GM04503 (cell line): ENCODE measurements at regions not wholly inside any gene's neighbourhood (a gene's known extent, or its start where the extent isn't known, plus 50 kb on each side); places are given as distances from the start of the nearest gene placed in this dataset.
"Not testable (repeated sequence)": the region's sequence is repeated elsewhere in the genome, so short reads cannot be mapped to it uniquely, and the experiment has no call there.

ENCODE experiments used
- DNase-seq: peaks from one replicate; pipeline ENCODE4 v3.0.0-alpha.2; 2012; ENCODE audit warnings: low read depth

DNA sequence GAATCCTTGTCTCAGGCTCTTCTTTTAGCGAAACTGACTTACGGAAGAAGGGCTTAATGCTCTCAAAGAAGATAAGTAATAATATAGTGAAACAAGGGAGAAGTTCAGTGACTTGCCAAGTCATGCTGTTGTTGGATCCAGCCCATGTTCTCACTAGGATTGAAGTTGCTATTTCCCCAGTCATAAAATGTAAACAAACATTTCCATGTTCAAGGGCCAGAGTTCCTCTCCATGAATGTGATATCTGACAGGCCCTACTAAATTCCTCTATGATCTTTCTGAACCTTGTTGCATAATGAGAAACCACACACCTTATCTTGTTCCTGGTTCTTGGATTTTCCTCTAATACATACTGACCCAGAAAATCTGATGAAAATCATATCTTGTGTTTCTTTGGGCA is 876.5 kb upstream of the B3GALT2 start:
- DNase-seq: no peak

DNA sequence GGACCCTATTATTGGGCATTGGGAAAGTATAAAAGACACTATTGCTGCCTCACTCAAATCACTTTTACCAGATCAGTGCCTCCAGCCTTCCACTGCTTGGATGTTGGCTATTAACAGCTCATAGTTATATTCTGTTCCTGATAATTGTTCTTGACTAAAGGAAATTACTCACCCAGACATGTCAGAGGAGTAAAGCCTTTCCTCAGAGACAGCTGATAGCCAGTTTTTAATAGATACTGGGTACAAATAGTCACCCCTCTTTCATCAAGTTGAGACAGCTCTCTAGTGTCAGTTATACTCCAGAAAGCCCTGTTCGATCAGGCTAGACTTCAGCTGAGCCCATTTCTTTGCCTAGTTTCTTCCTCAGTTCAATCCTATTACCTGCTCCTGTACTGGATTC is 876.1 kb upstream of the B3GALT2 start:
- no peak for DNase-seq

DNA sequence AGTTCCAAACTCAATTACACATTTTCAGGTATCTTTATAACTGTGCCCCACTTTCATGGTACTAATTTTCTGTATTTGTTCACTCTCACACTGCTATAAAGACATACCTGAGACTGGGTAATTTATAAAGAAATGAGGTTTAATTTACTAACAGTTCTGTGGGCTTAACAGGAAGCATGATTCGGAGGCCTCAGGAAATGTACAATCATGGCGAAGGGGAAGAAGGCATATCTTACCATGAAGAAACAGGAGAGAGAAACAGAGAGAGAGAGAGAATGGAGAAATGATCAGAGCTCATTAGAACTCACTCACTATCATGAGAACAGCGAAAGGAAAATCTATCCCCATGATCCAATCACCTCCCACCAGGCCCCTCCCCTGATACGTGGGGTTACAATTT is 874.1 kb upstream of the B3GALT2 start:
- DNase-seq: no peak

DNA sequence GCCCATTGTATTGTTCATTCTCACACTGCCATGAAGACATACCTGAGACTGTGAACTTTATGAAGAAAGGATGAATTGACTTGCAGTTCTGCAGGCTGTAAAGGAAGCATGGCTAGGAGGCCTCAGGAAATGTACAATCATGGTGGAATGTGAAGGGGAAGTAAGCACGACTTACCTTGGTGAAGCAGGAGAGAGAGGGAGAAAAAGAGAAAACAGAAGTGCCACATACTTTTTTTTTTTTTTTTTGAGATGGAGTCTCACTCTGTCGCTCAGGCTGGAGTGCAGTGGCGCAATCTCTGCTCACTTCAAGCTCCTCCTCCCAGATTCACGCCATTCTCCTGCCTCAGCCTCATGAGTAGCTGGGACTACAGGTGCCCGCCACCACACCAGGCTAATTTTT is 871.9 kb upstream of the B3GALT2 start:
- DNase-seq: not testable (repeated sequence)

DNA sequence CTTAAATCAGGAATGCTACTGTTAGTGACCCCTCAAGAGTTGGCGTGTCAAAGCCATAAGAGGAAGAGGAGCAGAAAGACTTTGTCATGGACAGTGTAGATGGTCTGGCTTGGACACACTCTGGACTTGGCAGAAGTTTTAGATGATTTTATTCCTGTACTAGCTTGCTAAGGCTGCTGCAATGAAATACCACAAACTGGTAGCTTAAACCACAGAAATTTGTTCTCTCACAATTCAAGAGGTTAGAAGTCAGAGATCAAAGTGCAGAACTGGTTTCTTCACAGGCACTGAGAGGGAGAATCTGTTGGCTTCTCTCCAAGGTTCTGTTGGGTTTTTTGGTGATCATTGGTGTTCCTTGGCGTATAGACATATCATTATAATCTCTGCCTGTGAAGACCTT is 869.8 kb upstream of the B3GALT2 start:
- DNase-seq: no peak

DNA sequence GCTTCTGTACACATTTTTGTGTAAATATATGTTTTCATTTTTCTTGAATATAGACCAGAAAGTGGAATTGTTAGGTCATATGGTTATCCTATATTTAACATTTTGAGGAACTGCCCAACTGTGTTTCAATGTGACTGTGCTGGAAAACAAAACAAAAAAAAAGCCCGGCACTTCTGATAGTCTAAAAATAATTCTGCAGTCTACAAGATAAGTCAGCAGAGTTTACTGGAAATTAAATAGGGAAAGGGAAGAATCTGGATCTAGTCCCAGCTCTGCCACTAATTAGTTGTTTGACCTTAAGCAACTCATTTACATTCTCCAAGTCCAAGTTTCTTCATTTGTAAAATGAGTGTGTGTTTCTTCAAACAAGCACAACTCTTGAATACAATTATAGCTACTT is 869.1 kb upstream of the B3GALT2 start:
- no peak for DNase-seq

DNA sequence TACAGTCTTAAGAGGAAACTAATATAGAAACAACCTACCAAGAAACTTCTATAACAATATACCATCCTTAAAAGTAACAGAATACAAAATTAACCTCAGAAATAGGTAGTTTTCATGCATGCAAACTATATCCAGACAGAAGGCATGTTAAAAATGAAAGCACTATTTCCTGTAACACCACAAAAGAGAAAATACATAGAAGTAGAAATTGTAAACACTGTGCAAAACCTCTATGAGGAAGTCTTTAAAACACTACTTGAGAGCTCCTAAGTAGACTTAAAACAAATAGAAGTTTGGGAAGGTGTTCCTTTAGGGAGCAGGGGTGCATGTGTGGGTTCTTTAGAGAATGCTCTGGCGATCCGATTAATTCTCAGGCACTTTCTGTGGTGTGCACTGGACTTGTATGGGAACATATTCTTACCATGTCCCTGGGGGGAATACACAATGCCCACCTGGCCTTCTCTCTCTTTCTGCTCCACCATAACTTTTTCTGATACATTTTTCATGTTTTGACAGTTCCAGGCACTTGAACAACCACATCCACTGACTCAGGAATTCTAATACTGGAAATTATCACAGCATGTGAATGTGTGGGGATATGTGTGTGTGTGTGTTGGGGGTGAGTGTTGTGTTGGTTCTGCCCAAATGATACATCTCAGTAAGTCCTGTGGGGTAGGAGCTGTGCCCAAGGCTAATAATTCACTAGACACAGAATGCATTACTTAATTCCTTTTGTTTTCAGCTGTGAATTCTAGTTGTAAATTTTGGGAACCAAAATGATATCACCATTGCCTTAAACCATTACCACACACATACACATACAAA is 866.3 kb upstream of the B3GALT2 start:
- no peak for DNase-seq

DNA sequence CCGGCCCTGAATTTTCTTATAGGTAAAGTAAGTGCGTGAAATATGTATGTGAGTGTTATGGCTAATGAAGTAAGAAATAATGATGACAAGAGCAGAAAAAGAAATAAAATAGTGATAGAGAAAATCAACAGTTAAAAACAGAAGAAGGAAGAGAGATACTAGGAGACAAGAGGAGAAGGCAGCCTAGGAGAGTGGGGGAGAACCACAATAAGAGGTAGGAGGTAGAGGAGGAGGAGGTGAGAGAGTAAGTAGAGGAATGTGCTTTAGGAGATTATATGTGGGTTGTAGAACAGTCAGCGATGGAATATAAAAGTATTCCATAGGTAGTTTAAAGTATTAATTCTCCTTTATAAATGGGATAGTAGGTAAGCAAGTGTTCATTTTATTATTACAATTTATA is 861.5 kb upstream of the B3GALT2 start:
- no peak for DNase-seq

DNA sequence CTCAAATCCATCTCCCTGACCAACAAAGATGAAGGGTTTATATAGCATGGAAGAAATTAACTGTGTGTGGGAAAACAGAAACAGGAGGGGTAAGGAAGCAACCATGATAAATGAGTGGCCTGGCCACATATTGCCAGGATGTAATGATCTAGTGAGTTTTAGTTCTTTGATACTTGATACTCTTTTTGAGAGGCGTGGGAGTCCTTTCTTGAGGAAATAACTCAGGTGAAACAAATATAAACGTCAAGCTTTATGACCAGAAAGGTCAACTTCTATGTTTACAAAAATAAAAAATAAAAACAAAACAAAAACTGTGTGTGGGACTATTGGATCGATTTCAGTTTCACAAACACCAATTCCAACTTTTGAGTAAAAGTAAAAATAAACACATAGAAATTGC is 860.8 kb upstream of the B3GALT2 start:
- no peak for DNase-seq

DNA sequence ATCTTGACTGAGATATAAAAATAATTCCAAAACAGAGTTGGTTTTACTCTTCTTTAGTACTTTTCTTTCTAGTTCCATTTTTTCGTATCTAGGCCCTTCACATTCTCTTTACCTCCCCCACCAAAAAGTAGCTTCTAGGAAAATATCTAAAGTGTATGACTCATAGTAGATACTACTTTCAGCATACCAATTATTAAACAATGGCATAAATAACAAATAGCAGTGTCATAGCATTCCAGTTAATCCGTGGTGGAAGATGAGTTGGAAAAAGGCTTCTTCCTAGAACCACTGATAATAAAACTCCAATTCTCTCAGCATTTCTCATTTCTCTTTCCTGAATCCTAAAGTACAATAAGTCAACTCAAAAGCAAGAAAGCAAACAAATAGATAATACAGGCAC is 859.0 kb upstream of the B3GALT2 start:
- DNase-seq: no peak

DNA sequence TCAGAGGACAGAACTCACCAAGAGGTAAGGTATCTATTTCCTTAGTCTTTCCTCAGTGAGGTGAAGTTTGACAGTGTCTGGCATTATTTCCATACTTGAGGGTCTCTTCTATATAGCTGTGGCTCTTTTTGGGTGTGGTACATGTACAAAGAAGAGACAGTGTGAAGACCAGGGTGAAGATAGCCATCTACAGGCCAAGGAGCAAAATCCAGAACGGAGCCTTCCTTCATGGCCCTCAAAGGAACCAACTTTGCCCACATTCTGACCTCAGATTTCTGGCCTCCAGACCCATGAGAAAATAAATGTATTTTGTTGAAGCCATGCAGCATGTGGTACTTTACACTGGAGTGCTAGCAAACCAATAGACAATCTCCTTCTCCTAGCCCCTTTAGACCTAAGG is 858.5 kb upstream of the B3GALT2 start:
- no peak for DNase-seq

DNA sequence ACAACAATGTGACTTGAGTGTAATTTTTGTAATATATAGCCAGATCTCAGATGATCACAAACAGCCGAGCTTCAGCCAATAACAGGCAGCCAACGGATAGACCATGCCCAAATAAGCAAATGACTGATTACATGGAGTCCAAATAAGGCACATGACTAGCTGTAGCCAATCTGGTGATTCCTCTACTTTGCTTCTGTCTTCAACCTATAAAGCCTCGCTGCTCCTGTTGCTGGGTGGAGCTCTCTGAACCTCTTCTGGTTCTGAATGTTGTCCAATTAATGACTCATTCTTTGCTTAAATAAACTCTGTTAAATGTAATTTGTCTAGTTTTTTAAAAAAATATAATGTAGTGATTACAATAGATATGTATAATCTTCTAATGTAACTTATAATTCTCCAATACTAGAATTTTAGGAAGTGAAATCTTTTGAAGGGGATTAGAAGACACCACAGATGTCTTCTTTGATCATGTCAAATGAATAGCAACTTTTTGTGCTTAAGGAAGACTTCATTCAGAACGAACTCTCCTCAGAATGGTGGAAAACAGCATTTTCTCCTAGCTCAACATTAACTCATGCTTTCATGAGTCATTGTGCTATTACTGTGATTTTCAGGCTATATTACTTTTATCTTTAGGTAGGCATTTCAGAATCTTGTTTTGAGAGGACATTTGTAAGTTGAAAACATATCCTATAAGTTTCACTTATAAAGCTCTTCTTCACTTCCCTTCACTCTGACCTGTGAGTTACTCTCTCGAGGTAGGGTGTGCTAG is 857.8 kb upstream of the B3GALT2 start:
- no peak for DNase-seq

DNA sequence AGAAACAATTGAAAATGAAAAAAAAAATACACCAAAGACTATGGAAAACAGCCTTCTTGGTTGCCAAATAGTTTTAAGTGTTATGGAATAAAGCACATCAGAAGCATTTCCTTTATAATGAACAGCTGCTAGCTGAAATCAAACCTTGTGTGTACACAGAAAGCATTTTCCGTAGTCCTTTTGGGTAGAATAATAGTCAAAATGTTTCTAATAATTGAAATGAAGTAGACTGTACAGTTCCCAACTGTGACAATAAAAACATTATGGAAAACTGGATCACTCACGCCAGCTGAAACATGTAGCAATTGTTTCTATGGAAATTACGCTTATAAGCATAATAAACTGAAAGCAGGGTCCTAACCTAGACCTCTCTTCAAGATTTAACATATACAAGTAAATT is 856.3 kb upstream of the B3GALT2 start:
- DNase-seq: no peak

DNA sequence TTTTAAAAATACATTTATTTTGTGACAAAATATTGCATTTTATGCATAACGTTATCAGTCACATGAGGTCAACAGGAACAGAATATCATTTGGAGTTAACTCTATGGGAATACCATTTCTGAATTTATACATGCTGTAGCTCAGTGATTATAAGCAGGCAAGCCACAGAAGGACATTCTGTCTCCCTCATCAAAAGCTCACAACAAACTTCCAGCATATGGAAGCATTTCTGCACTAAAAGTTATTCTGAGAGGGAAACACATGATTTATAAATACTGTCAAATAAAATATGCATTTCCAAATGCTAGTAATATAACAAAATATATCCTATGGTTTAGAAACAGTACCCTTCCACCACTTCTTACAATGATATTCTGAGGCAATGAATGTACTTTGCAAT is 854.1 kb upstream of the B3GALT2 start:
- no peak for DNase-seq

DNA sequence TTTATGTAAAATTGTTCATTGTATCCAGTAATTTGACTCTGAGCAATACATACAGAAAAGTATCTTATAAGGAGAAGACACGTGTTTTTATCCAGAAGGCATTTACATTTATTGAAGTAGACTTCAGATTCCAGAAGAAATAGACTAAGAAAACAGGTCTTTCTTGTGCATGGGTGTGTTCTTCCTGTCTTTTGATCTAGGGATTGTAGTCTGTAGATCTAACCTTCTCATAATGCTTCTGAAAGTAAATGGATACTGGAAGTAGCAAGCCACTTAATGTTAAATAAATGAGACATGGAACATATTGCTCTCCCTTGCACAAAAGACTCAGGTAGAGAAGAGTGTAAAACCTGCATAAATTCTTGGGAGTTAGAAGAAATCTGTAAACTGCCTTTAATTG is 853.2 kb upstream of the B3GALT2 start:
- DNase-seq: no peak

DNA sequence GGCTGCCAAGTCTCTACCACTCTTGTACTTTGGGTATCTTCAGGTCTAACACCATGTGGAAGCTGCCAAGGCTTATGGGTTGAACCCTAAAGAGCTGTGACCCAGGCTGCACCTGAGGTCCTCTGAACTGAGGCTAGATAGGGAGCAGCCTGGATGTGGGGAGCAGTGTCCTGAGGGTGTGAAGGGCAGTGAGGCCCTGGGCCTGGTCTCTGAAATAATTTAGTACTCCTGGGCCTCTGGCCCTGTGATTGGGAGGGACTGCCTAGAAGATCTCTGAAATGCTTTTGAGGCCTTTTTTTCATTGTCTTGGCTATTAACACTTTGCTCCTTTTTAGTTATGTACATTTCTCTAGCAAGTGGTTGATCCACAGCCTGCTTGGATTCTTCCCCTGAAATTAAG is 847.2 kb upstream of the B3GALT2 start:
- no peak for DNase-seq

DNA sequence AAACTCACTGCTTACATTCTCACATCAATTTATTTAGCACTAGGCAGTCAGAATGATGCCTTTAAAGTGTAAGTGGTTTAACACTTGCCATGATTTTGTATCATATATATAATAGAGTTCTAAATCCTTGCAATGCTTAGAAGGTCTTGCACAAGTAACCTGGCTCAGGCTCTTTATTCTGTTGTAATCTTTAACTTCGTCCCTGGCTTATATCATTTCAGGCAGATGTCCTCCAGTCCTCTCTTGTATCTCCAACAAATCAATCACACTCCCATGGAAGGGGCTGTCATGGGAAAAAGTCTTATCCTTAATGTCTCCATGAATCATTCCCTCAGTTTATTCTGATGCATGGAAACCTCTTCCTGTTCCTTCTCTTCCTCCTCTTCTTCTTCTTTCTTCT is 841.6 kb upstream of the B3GALT2 start:
- DNase-seq: no peak

DNA sequence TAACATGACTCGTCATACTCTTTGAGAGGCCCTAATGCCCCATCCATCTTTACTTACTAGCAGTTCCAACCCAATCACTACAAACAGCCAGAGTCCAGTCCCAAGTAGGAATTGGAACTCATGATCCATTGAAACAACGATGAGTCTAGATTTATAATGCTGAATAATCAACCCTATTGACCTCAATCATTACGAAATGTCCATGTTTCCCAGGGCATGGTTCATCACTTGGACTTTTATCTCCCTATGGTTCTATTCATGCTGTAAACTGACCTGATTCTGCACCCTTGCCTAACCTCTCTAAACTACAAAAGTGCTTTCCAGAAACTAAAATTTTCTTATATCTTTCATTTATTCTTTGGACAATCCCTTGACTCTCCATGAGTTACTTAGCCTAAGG is 840.0 kb upstream of the B3GALT2 start:
- no peak for DNase-seq

DNA sequence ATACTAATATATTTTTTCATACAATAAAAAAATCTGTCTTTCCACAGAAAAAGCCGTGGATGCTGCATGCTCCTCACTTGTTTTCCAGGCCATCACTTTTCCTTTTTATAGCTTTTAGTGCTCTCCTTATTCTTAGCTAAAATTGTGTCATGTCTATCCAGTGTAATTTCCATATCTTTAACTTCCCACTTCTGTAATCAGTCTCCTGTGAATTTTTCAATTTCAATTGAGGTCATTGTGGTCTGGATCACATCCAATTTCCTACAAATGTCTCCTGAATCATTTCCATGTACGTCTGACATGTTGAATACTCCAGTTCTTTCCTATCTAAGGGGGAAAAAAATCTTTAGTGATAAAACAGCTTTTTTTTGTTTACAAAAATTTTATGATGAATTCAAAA is 838.2 kb upstream of the B3GALT2 start:
- no peak for DNase-seq

DNA sequence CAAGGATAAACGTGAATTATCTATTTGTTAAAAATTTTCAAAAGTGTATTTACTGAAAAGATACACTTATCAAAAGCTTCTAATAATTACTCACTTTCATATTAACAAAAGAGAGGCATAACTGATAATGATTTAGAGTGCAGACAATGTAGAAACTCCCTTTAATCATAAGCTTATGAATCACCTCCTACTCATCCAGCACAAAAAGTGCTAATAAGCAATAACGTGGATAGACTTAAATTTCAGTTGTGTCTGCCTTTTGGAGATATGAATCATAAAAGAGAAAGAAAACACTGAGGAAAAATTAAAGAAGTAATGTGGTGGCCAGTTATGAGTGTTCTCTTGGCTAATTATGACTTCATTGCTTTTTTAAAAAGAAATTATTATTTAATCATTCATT is 827.6 kb upstream of the B3GALT2 start:
- no peak for DNase-seq

DNA sequence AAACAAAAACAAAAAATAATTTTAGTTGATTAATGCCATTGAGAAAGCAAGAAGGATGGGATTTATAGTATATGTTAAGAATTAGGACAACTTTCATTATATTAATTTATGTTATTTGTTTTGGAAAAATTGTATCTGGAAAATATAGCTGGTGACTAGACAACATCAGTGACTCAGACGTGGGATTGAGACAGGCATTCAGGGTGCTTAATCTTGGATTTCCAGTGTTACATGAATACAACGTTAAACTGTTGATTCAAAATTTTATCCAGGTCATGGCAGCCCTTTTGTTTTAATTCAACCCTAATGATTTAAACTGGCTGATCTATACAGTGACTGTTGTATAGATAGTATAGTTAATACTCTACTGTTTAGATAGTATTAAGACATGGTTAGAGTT is 827.1 kb upstream of the B3GALT2 start:
- no peak for DNase-seq

DNA sequence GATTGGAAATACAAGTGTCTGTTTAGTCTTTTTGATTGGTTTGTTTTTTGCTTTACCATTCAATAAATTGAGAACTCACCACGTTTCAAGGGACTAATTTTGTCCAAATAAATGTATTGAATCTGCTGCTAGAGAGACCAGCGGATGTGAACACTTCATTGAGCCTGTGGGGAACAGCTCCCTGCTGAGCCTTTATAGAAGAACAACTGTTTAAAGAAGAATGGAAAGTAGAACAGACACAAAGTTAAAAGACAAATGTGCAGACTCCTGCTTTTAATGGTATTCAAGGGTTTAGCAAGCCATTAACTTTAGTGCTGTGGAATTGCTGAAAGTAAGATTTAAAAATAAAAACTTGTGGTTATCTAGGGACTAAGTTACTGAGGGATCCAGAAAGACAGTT is 817.7 kb upstream of the B3GALT2 start:
- no peak for DNase-seq

DNA sequence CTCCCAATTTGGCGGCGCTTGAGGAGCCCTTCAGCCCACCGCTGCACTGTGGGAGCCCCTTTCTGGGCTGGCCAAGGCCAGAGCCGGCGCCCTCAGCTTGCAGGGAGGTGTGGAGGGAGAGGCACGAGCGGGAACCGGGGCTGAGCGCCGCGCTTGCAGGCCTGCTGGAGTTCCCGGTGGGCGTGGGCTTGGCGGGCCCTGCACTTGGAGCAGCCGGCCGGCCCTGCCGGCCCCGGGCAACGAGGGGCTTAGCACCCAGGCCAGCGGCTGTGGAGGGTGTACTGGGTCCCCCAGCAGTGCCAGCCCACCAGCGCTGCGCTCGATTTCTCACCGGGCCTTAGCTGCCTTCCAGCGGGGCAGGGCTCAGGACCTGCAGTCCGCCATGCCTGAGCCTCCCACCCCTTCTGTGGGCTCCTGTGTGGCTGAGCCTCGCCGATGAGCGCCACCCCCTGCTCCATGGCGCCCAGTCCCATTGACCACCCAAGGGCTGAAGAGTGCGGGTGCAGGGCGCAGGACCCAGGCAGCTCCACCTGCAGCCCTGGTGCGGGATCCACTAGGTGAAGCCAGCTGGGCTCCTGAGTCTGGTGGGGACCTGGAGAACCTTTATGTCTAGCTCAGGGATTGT is 815.4 kb upstream of the B3GALT2 start:
- DNase-seq: not testable (repeated sequence)
